ENCODE measurements at regions not wholly inside any gene's neighbourhood (a gene's known extent, or its start where the extent isn't known, plus 50 kb on each side); places are given as distances from the start of the nearest gene placed in this dataset.

DNA sequence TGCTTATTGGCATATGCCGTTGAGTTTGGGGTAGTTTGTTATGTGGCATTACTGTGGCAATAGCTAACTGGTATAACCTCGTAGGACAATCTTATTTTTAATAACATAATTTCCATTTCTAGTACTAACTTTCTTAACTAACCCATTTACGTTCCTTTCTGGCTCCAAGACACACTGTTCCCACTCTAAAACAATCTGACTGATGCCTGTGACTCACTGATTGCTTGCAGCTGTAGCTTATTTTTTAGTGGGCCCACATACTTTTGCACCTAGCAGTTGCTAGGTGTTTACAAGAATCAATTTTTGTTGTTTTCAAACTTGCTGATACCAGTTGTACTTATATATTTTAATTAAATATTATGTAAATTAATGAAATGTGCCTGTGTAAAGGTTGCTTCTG lies 52.2 kb downstream of the FAT3 start:
- Mint-ChIP-seq H3K4me1 (ENCODE audit: low read depth) (no peaks in the 10 kb centered on the region), H3K9me3 (no peaks in the 10 kb centered on the region), H3K27ac (no peak overlapping the region), H3K36me3 (ENCODE audit: low read depth) (no peaks in the 10 kb centered on the region), H3K4me3 (no peak overlapping the region), H3K27me3 (no peaks in the 10 kb centered on the region)
- DNase-seq = no peak

DNA sequence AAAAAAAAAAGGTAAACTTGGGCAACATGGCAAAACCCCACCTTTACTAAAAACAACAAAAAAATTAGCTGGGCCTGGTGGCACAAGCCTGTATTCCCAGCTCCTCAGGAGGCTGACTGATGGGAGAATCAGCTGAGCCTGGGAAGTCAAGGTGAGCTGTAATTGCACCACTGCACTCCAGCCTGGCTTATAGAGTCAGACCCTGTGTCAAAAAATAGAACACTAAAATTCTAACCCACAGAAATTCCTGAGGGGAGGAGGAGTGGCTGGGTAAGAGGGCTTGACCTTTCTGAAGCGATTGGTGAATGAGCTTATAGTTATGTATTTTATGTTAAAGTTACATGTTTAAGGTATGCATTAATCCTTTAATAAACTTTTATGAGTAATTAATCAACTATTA lies 53.3 kb downstream of the FAT3 start:
- DNase-seq = no peak
- Mint-ChIP-seq H3K4me3 (no peak overlapping the region), H3K27me3 (no peaks in the 10 kb centered on the region), H3K27ac (no peak overlapping the region), H3K36me3 (ENCODE audit: low read depth) (no peaks in the 10 kb centered on the region), H3K4me1 (ENCODE audit: low read depth) (no peaks in the 10 kb centered on the region), H3K9me3 (no peaks in the 10 kb centered on the region)

- DNase-seq = no peak
- H3K36me3 Mint-ChIP-seq (ENCODE audit: low read depth) = no peaks in the 10 kb centered on the region
Measured at GRCh38 chr11:92278791-92279433, 54.3 kb downstream of the FAT3 start.

GRCh38 chr11:92284107-92284506 lies 59.5 kb downstream of the FAT3 start:
- no peak for DNase-seq
- Mint-ChIP-seq H3K9me3 (no peaks in the 10 kb centered on the region), H3K27me3 (no peaks in the 10 kb centered on the region), H3K36me3 (ENCODE audit: low read depth) (no peaks in the 10 kb centered on the region), H3K4me3 (no peak overlapping the region), H3K27ac (no peak overlapping the region), H3K4me1 (ENCODE audit: low read depth) (no peaks in the 10 kb centered on the region)

More at GRCh38 chr11:92278791-92279433, 54.3 kb downstream of the FAT3 start:
- Mint-ChIP-seq H3K4me3 (no peak overlapping the region), H3K27ac (no peak overlapping the region), H3K9me3 (no peaks in the 10 kb centered on the region), H3K27me3 (no peaks in the 10 kb centered on the region), H3K4me1 (ENCODE audit: low read depth) (no peaks in the 10 kb centered on the region)

DNA sequence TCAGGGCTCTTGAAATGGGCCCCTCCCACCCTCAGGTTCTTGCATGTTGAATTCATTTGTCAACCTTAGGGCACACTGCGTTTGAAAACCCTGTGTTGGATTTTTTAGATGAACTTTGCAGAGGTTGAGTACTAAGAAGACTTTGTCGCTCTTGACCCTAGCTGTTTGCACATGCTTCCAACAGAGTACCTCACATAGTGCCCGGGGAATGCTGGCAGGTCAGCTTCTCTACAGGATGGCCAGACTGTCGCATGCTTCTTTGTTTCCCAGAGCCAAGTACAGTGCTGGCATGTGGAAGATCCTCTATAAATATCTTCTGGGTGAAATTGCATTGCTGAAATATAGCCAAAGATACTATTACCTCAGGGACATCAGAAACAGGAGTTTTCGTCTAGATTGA lies 59.9 kb downstream of the FAT3 start:
- H3K4me1 Mint-ChIP-seq (ENCODE audit: low read depth) = no peaks in the 10 kb centered on the region
- H3K9me3 Mint-ChIP-seq = no peaks in the 10 kb centered on the region
- no peak overlapping the region for H3K27ac Mint-ChIP-seq
- no peaks in the 10 kb centered on the region for H3K36me3 Mint-ChIP-seq (ENCODE audit: low read depth)
- H3K27me3 Mint-ChIP-seq = no peaks in the 10 kb centered on the region
- no peak for DNase-seq
- H3K4me3 Mint-ChIP-seq = no peak overlapping the region

- no peaks in the 10 kb centered on the region for H3K9me3 Mint-ChIP-seq
- no peak overlapping the region for H3K4me3 Mint-ChIP-seq
- no peaks in the 10 kb centered on the region for H3K36me3 Mint-ChIP-seq (ENCODE audit: low read depth)
- no peaks in the 10 kb centered on the region for H3K27me3 Mint-ChIP-seq
- no peak overlapping the region for H3K27ac Mint-ChIP-seq
- no peak for DNase-seq
- no peaks in the 10 kb centered on the region for H3K4me1 Mint-ChIP-seq (ENCODE audit: low read depth)
Measured at GRCh38 chr11:92285776-92286175, 61.2 kb downstream of the FAT3 start.

GRCh38 chr11:92286709-92287108 lies 62.1 kb downstream of the FAT3 start:
- no peak overlapping the region for H3K4me3 Mint-ChIP-seq
- H3K27me3 Mint-ChIP-seq = no peaks in the 10 kb centered on the region
- no peak overlapping the region for H3K27ac Mint-ChIP-seq
- H3K4me1 Mint-ChIP-seq (ENCODE audit: low read depth) = no peaks in the 10 kb centered on the region
- no peak for DNase-seq
- H3K36me3 Mint-ChIP-seq (ENCODE audit: low read depth) = no peaks in the 10 kb centered on the region
- no peaks in the 10 kb centered on the region for H3K9me3 Mint-ChIP-seq

- DNase-seq = no peak
Measured at GRCh38 chr11:92295175-92296137, 70.8 kb downstream of the FAT3 start.

GRCh38 chr11:92296138-92296515 lies 71.5 kb downstream of the FAT3 start:
- Mint-ChIP-seq H3K27ac (no peak overlapping the region), H3K36me3 (ENCODE audit: low read depth) (no peaks in the 10 kb centered on the region), H3K27me3 (no peaks in the 10 kb centered on the region), H3K4me3 (no peak overlapping the region), H3K4me1 (ENCODE audit: low read depth) (no peaks in the 10 kb centered on the region), H3K9me3 (peaks cover 3% of the 10 kb centered on the region)
- no peak for DNase-seq

More at GRCh38 chr11:92295175-92296137, 70.8 kb downstream of the FAT3 start:
- Mint-ChIP-seq H3K4me1 (ENCODE audit: low read depth) (no peaks in the 10 kb centered on the region), H3K4me3 (no peak overlapping the region), H3K27ac (no peak overlapping the region), H3K9me3 (no peaks in the 10 kb centered on the region), H3K27me3 (no peaks in the 10 kb centered on the region), H3K36me3 (ENCODE audit: low read depth) (no peaks in the 10 kb centered on the region)

DNA sequence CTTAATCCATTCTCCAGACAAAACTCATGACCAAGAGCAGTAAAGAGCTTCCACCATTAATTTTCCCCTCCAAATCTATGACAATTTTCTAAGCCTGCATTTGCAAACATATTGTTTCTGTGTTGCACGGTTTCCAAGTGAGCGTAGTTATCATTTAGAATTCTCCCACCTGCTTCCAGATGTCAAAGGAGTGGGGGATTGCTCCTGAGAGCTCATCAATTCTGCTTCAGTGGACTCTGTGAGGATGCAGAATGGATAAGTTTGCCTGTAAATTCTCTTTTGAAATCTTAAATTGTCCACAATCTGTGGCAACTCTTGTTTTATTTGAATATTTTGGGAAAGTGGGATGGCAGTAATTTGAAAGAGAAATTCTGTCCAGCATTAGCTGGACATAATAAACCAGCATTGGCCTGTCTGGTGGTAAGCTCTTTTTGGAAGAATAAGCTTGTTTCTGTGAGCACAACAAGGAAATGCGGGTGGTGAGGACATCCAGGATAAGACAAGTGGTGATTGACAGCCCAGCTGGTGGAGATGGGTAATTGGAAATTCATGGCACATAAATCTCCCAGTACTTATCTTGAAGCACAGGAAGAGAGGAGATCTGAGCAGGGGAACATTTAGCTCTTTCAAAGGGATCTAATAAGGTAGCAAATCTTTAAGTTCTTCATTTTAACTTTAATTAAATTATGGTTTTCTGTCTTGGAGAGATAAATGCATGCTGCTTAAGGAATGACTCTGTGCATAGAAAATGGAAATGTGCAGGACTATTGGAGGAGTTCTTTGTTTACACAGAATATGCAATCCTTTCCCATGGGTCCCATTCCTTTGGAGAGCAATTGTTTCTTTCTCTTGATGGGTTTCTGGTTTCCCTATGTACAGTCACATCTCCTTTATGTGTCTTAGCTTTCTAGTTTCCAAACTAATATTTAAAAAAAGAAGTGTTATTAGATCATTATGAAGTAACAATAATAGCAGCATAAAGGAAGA lies 73.2 kb downstream of the FAT3 start:
- H3K27me3 Mint-ChIP-seq = no peaks in the 10 kb centered on the region
- DNase-seq = no peak
- H3K27ac Mint-ChIP-seq = no peak overlapping the region
- H3K4me1 Mint-ChIP-seq (ENCODE audit: low read depth) = no peaks in the 10 kb centered on the region
- no peaks in the 10 kb centered on the region for H3K36me3 Mint-ChIP-seq (ENCODE audit: low read depth)
- H3K9me3 Mint-ChIP-seq = peaks cover 3% of the 10 kb centered on the region
- no peak overlapping the region for H3K4me3 Mint-ChIP-seq

GRCh38 chr11:92300876-92301275 lies 76.3 kb downstream of the FAT3 start:
- no peak for DNase-seq
- Mint-ChIP-seq H3K9me3 (peaks cover 5% of the 10 kb centered on the region), H3K4me3 (no peak overlapping the region), H3K27me3 (no peaks in the 10 kb centered on the region), H3K36me3 (ENCODE audit: low read depth) (no peaks in the 10 kb centered on the region), H3K4me1 (ENCODE audit: low read depth) (no peaks in the 10 kb centered on the region), H3K27ac (no peak overlapping the region)

- no peak overlapping the region for H3K27ac Mint-ChIP-seq
- H3K4me3 Mint-ChIP-seq = no peak overlapping the region
- no peaks in the 10 kb centered on the region for H3K36me3 Mint-ChIP-seq (ENCODE audit: low read depth)
- H3K27me3 Mint-ChIP-seq = no peaks in the 10 kb centered on the region
- DNase-seq = no peak
- peaks cover 5% of the 10 kb centered on the region for H3K9me3 Mint-ChIP-seq
- H3K4me1 Mint-ChIP-seq (ENCODE audit: low read depth) = no peaks in the 10 kb centered on the region
Measured at GRCh38 chr11:92302770-92303169, 78.2 kb downstream of the FAT3 start.

DNA sequence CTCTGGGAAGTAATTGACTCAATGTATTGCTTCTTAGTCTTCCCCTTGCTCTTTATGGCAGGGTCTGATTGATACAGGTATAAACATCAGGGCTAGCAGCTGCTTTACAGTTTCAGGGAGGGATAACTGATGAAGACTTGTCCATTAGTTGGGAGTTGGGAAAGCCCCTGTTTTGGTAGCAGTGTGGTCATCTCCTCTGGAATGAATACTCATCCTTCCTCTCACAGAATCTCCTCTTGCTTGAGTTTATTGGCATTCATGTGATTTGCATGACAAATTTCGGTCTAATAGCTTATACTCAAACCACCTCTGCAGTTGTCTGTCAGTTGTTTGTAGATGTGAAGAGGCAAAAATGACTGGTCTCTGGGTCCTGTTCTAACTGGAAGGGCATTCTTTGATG lies 79.7 kb downstream of the FAT3 start:
- Mint-ChIP-seq H3K36me3 (ENCODE audit: low read depth) (no peaks in the 10 kb centered on the region), H3K9me3 (peaks cover 5% of the 10 kb centered on the region), H3K27ac (no peak overlapping the region), H3K4me3 (no peak overlapping the region), H3K4me1 (ENCODE audit: low read depth) (no peaks in the 10 kb centered on the region), H3K27me3 (no peaks in the 10 kb centered on the region)
- DNase-seq = no peak

DNA sequence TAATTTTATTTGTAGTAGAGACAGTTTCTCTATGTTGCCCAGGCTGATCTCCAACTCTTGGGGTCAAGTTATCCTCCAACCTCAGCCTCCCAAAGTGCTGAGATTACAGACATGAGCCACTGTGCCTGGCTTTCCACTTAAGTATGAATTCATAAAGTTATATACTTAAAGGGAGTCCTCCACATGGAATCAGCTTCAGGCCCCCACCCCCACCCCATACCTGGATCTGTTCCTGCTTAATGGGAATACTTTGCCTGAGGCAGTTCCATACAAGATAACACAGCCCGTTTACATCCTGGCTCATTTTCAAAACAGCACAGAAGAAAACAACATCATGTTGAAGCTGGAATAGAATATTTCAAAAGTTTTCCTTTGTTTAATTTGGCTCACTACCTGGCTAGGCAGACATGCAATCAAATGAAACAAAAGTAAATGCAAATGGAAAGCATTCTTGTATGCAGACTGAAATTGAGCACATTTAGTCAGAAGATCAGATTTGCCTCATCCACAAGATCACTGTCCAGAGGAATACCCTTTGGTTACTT lies 82.4 kb downstream of the FAT3 start:
- no peaks in the 10 kb centered on the region for H3K27me3 Mint-ChIP-seq
- H3K36me3 Mint-ChIP-seq (ENCODE audit: low read depth) = no peaks in the 10 kb centered on the region
- no peak overlapping the region for H3K27ac Mint-ChIP-seq
- H3K9me3 Mint-ChIP-seq = peaks cover 4% of the 10 kb centered on the region
- no peak overlapping the region for H3K4me3 Mint-ChIP-seq
- no peaks in the 10 kb centered on the region for H3K4me1 Mint-ChIP-seq (ENCODE audit: low read depth)
- DNase-seq = no peak
